Stimulated activated CD8-positive, alpha-beta memory T cell treated with anti-CD3 and anti-CD28 coated beads, Interleukin-4, amount 100 ng/mL, for 1 hour (primary cell): ENCODE measurements at regions not wholly inside any gene's neighbourhood (a gene's known extent, or its start where the extent isn't known, plus 50 kb on each side); places are given as distances from the start of the nearest gene placed in this dataset.
"Not testable (repeated sequence)": the region's sequence is repeated elsewhere in the genome, so short reads cannot be mapped to it uniquely, and the experiment has no call there.

Experiments used
- DNase-seq, 2 donors: peaks; one replicate each; pipeline ENCODE4 v3.0.0-alpha.2; 2020; ENCODE audit warnings: low read depth in 2 of 2, low spot score in 1 of 2

- no peak for DNase-seq
Measured at GRCh38 chr5:39714036-39714698, 289.4 kb upstream of the DAB2 start.

DNA sequence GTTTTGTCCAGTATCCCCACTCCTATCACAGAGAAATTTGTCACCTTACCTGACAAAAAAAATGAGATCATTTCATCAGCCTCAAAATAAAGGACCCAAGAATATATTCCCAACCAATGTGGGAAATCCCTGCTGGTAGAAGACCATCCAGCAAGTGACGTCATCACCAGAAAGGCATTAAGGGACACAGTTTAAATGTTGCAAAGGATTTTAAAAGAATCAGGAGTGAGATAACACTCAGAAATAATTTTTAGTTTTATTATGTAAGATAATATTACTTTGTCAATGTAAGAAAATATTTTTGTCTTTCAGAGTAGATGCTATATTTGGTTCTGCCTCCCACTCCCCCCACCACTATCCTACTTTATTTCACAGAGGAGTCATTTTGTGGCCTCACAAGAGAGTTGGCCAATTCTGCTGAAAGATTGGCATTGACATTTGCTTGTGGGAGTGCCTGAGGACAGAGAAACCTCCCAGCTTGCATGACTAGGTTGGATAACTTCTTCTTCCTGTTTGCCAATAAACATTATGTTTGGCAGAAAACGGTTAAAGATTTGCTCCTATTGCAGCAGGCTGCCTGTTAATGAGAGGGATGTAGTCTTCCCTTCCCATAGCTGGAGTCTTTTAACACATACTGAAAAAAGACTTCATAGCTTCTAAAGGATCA is 288.6 kb upstream of the DAB2 start:
- no peak for DNase-seq

DNA sequence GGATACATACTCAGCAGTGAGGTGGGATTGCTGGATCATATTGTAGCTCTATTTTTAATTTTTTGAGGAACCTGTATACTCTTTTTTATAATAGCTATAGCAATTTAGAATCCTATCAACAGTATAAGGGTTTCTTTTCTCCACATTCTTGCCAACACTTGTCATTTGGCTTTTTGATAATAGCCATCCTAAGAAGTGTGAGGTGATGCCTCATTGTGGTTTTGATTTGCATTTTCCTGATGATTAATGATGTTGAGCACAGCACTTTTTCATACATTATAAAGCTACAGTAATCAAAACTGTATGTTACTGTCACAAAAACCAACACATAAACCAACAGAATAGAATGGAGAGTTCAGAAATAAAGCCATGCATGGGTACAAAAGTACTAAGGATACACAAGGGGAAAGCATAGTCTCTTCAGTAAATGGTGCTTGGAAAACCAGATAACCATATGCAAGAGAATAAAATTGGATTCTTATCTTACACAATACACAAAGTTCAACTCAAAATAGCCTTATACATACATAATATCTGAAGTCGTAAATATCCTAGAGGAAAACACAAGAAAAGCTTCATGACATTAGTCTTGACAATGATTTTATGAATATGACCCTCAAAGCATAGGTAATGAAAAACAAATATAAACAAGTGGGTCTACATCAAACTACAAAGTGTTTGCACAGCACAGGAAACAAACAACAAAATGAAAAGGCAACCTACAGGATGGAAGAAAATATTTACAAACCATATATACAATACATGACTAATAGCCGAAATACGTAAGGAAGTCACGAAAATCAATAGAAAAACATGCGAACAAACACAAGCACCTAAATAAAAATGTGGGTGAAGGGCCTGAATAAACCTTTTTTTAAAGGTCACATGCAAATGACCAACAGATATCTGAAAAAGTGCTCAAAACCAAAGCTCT is 287.8 kb upstream of the DAB2 start:
- DNase-seq = no peak

GRCh38 chr5:39711821-39712220 is 287.0 kb upstream of the DAB2 start:
- no peak for DNase-seq

- no peak for DNase-seq
Measured at GRCh38 chr5:39709032-39709431, 284.3 kb upstream of the DAB2 start.

DNA sequence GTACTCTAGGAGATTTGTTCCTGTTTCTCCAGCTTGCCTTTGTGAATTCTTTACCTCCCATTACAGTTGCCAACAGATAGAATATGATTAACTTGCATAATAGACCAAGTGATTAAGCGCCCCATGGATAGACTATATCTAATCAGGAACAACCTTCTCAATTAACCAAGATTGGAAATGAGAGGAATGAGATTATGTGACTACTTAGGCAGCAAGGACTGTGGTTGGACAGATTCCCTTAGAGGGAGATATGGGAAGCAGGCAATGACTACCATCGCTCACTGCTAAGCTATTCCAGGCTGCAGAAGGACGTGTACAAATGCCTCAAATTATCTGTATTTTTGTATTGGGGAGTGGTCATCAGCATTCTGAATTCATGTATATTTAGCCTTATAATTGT is 278.1 kb upstream of the DAB2 start:
- no peak for DNase-seq

GRCh38 chr5:39700523-39700922 is 275.7 kb upstream of the DAB2 start:
- DNase-seq = no peak

- no peak for DNase-seq
Measured at GRCh38 chr5:39698838-39699560, 274.2 kb upstream of the DAB2 start.

DNA sequence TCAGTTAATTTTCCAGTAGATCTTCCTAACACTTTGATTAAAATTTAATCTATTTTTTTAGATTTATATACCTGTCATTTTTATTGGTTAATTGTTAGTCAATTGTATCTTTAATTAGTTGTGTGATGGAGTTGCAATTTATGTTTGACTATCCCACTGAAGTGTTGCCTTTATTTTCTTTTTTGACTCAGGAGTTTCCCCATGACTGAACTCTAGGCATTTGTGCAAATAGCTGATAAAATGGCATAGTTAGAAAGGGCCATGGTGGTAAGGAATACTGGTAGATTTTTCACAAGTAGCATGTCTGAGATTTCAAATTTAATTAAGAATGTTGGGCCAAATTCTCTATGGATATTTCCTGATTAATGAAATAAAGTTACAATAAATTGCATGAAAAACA is 273.1 kb upstream of the DAB2 start:
- DNase-seq = no peak

DNA sequence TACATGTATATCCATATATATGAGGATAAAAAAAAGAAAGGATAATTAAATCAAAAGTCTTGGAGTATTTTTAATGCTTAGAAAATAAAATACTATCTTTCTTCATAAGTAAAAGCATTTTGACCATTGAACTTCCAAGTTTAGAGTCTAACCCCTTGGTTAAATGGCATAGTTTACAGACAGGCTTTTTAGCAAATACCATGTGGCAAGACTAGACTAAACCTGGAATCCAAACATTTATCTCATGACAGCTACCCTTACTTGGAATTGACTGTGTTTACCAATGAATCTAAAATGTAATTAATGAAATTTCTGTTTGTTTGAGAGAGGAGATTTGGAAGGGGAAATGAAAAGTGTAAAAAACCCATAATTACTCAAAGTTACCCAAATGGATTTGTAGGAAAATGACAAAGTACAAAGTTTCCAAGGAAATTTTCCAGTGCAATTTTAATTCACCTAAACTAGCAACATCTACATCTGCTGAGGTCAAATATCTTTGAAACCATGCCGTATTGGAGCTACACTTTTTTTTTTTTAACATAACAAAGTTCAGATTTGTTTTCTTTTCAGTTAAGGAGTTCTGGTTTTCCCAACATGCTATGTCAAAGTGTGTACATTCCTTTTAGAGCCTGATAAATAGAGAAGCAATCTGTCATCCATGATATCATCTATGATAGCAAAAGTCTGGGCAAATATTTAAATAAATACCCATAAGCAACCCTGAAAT is 272.1 kb upstream of the DAB2 start:
- DNase-seq = no peak

DNA sequence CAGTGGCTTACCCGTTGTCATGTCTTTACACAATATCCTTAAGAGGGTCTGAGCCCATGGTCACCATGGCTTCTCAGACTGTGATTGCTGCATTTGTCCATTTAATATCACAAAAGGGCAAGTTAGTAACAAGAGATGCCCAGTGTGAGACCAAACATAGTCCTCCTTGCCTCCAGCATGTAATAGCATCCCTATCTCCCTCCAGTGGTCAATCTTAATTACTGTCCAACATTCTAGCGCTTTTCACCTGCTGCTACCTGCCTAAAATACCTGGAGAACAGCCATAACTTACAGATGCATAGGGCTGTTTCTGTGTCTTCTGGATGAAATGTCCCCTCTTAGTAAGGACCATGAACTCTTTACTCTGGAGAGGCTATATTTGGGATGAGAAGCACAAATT is 267.2 kb upstream of the DAB2 start:
- DNase-seq = no peak

DNA sequence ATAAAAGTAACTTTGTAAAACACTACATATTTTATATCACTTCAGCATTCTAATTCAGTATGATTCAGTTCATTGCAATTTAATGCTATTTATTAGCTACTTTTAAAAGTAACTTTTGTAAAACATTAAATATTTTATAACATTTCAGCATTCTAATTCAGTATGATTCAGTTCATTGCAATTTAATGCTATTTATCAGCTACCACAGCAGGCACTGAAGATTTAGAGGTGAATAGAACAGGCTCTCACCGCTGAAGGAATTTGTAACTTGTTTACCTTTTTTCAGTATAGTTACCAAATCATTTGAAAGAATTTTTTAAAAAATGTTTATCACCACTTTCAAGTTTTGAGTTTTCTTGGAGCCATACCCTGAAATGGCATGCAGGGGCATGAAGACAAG is 266.4 kb upstream of the DAB2 start:
- DNase-seq = no peak

GRCh38 chr5:39689919-39690318 is 265.1 kb upstream of the DAB2 start:
- no peak for DNase-seq

DNA sequence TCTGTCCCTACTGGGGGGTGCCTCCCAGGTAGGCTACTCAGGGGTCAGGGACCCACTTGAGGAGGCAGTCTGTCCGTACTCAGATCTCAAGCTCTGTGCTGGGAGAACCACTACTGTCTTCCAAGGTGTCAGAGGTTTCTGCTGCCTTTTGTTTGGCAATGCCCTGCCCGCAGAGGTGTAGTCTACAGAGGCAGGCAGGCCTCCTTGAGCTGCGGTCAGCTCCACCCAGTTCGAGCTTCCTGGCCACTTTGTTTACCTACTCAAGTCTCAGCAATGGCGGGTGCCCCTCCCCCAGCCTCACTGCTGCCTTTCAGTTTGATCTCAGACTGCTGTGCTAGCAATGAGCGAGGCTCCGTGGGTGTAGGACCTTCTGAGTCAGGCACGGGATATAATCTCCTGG is 263.1 kb upstream of the DAB2 start:
- DNase-seq = not testable (repeated sequence)

DNA sequence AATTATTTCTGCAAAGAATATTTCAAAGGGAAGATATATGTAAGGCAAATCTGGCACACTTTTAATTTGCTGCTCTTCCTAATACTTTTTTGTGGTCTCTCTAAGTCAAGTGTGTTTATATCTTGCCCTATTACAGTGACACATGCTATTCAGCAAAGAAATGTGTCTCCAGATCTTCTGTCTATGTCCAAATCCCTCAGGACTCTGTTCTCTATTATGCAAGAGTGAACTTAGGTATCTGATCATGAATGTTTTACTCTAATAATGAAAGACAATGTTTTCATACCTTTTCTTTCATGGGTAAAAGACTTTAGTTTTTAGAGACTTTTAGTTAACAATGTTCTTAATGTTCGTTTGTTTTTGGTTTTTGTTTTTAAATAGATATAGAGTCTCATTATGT is 255.4 kb upstream of the DAB2 start:
- DNase-seq = no peak

DNA sequence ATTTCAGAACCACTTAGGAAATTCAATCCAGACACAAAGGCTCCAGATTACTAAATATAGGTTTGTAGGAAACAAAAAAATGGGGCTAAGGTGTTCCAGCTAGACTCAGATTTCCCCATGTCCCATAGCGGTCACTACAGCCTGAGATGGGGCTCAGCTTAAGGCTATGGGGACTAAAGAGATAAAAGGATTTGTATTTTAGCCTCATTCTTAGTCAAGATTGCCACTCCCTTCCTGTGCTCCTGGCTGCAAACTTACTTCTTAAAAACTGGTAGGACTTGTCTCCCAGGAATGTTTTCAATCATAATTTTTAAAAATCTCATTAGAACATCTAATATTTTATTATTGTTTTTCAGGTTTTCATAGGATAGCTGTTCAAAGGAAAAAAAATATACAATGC is 253.8 kb upstream of the DAB2 start:
- no peak for DNase-seq

DNA sequence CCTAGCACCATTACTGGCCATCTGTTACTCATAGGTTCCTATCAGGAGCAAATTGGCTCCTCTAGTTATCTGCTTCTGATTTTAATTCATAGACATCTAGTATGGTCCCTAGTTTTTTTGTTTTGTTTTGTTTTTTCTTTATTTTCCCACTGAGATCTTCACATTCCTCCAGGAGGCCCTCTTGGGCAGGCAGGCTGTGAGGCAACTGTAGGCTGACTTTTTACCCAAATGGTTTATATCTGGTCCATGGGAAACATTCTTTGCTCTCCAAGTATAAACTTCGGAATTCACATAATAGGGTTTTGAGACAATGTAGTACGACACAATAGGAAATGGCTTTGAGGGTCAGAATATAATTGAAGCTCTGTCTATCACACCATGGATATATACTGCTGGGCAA is 250.9 kb upstream of the DAB2 start:
- no peak for DNase-seq

DNA sequence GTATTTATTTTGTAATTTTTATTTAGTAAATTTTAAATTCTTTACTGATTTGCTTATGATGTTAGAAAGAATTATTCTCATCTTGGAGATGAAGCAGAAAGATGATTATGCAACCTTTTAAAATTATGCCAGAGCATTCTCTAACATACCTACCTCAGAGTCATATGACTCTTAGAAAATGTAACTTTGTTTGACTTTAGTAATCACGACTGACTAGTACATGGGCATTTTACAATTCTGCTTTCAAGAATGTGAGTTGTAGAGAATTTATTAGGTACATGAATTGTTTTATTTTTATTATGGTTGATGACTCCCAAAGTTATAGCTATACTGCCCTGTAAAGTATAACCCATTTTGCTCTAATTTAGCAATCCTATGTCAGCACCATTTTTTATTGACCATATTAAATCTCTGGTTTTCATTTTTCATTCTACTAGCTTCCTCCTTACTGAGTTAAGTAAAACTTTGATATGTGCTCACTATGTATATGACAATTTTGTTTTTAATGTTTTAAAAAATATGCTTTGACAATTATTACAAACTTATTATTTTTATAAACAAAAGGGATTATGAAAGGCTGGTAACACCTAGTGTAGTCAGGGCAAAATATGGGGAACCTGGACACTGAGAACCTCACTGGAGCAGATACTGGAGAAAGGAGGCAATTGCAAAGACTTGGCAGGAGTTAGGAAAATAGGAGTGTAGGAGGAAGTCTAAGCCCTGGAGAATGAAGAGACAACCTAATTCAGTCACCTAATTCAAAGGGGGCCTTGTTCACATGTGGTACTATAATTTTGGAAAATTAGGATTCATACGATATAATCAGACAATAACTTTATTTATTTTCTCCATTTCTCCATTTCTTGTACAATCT is 249.7 kb upstream of the DAB2 start:
- no peak for DNase-seq

DNA sequence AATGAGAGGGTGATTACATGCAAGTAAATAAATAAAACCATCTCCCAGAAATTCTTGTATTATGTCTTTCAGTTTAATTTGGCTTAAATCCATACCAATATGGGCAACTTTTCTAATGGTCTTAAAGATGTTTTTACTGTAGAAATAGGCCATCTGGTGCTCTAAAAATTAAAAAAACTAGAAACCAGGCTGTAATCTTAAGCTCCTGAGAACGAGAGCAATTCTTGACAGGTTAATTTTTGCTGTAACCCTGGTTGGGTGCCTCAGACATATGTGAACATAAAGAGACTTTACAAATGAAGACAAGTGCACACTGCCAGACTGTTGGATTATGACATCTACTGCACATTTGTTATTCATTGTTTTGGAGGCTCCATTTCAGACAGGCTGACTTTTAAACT is 246.8 kb upstream of the DAB2 start:
- DNase-seq = no peak

GRCh38 chr5:39670955-39671354 is 246.2 kb upstream of the DAB2 start:
- no peak for DNase-seq
